ENCODE measurements at regions not wholly inside any gene's neighbourhood (a gene's known extent, or its start where the extent isn't known, plus 50 kb on each side); places are given as distances from the start of the nearest gene placed in this dataset.
"Not testable (repeated sequence)": the region's sequence is repeated elsewhere in the genome, so short reads cannot be mapped to it uniquely, and the experiment has no call there.

DNA sequence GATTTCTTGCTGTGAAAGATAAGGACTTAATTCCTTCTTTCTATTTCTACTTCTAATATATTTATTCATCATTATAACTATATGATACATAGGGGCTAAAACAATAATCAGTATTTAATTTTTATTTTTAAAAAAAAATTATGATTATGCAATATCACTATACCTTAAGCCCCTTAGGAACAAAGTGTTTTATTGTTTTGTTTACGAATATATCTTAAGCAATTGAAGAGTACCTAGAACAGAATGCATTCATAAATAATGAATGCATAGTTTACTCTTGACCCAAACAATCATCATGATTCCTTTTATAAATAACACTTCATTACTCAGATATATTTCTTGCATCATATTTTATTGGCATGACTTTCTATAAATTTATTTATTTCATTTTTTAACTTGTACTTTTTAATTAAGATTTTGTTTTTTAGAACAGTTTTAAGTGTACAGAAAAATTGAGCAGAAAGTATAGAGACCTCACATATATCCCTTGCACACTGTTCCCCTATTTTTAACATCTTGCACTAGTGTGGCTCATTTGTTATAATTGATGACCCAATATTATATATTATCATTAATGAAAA lies 339.9 kb upstream of the SPRY2 start:
- in situ Hi-C loops (cut with MboI; ENCODE audit: low sequenced_read_pairs): no loop called here

DNA sequence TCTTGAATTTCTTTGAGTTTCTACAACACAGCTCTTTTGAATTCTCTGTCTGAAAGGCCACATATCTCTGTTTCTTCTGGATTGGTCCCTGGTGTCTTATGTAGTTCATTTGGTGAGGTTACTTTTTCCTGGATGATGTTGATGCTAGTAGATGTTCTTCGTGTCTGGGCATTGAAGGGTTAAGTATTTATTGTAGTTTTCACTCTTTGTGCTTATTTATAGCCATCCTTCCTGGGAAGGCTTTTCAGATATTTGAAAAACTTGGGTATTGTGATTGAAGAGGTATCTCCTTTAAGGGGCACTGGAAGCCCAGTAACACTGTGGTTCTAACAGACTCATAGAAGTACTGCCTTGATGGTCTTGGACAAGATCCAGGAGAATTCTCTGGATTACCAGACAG lies 338.5 kb upstream of the SPRY2 start:
- in situ Hi-C loops (cut with MboI; ENCODE audit: low sequenced_read_pairs): no loop called here

DNA sequence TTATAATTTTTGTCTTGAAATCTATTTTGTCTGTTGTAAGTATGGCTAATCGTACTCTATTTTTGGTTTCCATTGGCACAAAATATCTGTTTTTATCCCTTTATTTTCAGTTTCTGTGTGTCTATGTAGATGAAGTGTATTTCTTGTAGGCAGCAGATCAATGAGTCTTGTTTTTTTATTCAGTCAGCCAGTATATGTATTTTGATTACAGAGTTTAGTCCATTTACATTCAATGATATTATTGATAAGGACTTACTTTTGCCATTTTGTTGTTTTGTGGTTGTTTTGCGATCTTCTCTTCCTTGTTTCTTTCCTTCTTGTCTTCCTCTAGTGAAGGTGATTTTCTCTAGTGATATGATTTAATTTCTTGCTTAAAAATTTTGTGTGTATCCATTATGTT lies 336.3 kb upstream of the SPRY2 start:
- in situ Hi-C loops (cut with MboI; ENCODE audit: low sequenced_read_pairs): no loop called here

DNA sequence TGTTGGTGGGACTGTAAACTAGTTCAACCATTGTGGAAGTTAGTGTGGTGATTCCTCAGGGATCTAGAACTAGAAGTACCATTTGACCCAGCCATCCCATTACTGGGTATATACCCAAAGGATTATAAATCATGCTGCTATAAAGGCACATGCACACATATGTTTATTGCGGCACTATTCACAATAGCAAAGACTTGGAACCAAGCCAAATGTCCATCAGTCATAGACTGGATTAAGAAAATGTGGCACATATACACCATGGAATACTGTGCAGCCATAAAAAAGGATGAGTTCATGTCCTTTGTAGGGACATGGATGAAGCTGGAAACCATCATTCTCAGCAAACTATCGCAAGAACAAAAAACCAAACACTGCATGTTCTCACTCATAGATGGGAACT lies 334.5 kb upstream of the SPRY2 start:
- in situ Hi-C loops (cut with MboI; ENCODE audit: low sequenced_read_pairs): not testable (repeated sequence)

DNA sequence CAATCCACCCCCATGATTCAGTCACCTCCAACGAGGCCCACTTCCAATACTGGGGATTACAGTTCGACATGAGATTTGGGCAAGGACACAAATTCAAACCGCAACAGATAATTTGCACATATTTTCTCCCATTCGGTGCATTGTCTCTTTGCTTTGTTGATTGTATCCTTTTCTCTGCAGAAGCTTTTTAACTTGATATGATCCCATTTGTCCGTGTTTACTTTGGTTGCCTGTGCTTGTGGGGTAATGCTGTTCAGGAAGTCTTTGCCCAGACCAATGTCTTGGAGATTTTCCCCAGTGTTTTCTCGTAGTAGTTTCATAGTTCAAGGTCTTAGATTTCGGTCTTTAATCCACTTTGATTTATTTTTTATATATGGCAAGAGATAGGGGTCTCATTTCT lies 330.8 kb upstream of the SPRY2 start:
- in situ Hi-C loops (cut with MboI; ENCODE audit: low sequenced_read_pairs): no loop called here

DNA sequence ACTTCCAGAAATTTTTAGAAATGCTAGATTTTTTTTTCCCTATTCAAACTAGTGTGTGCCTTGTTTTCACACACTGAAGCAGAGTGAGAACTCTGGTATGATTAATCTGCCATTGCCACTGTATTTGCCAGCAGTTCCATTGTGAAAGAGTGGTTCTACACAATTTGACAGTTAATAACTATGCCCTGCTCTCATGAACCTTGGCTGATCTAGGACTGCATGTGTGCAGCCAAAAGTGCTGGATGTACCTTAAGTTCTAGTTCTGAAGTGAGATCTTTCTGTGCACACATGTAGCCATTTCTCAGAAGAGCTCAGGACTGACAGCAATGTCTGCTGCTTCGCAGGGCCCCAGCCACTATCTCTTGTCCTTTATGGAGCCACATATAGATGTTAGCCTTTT lies 328.2 kb upstream of the SPRY2 start:
- in situ Hi-C loops (cut with MboI; ENCODE audit: low sequenced_read_pairs): no loop called here

DNA sequence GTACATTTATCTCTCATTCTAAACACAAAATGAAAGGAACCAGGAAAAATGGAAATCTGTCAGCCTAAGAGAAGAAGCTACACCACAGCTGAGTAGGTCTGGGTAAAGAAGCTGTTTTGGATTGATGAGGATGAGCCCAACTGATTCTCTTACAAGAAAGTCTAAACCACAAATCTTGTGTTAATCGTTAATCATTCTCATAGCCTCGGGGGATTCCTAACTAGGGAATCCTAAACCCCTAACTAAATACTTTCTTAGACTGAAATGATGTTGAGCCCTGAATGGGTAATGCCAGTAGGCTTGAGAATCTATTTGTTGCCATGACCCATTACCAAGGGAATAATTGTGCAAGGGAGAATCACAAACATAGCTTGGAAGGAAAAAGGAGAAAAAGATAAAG lies 327.5 kb upstream of the SPRY2 start:
- in situ Hi-C loops (cut with MboI; ENCODE audit: low sequenced_read_pairs): no loop called here

DNA sequence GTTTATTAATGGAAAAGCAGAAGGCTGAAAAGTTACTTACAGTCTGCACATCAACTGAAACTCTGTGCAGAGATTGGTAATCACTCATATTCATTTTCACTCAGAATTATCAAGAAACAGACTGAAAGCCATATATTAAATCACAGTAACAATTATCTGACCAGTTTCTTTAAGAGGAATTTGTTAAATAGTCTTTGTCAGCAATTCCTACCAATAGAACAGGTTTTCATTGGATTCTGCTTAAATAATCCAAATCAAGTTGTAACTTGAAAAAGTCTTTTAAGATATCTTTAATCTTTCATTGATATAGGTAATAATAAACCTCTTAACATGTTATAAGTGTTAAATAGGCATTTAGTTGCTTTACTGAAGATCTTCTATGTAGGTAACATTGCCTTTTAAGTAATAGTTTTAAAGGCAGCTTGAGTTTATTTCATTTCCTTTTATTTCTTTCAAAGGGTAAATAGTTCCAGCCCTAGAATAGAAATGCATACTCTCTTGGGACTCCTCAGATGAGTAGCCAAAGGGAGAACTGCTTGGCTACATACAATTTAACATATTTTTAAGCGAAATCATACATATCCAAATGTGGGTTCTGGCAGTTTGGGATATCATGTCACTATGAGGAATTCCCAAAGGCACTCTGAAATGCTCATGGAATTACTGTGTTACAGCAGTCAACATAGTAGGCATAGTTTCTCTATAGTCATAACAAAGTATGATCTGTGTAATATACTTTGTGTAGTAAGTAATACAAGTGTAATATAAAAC lies 326.0 kb upstream of the SPRY2 start:
- in situ Hi-C loops (cut with MboI; ENCODE audit: low sequenced_read_pairs): no loop called here

DNA sequence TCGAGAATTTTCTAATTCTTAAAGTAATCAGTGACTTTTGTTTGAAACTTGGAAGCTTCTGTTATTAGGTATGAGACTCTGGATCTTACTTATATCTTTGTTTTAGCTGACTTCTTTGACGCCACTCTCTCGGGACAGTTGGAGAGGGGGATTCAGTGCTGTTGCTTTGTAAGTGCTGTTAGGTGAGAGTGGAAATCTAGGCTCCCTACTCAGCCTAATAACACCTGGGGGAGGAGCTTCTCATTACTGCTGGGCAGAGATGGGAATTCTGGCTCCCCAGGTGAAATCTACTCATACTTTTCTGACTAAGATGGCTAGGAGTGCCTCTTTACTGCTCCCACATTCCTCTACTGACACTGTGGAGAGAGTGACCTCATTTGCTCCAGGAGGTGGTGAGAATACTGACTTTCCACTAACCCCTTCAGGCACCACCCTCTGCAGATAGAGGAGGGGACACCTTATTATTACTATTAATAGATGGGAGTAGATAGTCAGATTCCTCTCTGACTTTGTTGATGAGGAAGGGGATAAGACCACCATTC lies 324.9 kb upstream of the SPRY2 start:
- in situ Hi-C loops (cut with MboI; ENCODE audit: low sequenced_read_pairs): no loop called here

DNA sequence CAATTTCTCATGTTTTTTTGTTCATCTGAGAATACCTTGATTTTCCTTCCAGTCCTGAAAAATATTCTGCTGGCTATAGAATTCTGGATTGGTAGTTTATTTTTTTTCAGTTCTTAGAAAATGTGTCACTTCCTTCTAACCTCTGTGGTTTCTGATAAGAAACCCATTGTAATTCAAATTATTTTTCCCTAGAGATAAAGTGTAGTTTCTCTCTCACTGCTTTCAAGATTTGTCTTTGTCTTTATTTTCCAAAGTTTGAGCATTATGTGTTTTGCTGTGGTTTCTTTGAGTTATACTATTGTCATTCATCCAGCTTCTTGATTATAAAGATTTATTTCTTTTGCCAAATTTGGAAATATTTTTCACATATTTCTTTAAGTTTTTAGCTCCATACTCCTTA lies 324.0 kb upstream of the SPRY2 start:
- in situ Hi-C loops (cut with MboI; ENCODE audit: low sequenced_read_pairs): no loop called here

DNA sequence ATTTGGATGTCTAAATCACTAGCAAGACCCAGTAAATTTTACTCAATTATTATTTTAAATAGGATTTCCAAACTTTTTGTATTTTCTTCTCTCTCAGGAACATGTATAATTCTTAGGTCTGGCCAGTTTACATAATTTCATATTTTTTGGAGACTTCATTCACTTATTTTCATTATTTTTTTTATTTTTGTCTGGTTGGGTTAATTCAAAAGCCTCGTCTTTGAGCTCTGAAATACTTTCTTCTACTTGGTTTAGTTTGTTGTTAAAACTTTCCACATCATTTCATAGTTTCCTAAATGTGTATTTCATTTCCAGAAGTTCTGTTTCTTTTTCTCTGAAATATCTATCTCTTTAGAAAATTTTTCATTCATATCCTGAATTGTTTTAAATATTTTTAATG lies 322.9 kb upstream of the SPRY2 start:
- in situ Hi-C loops (cut with MboI; ENCODE audit: low sequenced_read_pairs): no loop called here

DNA sequence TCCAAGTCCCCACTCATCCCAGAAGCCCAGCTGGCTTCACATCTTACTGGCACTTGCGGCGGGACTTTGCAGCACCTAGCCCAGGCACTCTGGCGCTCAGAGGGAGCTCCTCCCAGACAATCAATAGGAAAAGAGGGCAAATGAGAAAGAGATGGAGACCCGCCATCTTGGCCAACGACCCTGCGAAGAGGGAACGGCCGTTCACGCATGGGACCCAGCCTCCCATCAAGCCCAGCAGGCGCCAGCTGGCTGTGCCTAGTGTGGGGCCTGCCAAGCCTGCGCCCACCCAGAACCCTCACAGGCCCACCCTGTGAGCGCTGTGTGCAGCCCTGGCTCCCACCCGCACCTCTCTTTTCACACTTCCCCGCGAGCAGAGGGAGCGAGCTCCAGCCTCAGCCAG lies 317.8 kb upstream of the SPRY2 start:
- in situ Hi-C loops (cut with MboI; ENCODE audit: low sequenced_read_pairs): no loop called here

DNA sequence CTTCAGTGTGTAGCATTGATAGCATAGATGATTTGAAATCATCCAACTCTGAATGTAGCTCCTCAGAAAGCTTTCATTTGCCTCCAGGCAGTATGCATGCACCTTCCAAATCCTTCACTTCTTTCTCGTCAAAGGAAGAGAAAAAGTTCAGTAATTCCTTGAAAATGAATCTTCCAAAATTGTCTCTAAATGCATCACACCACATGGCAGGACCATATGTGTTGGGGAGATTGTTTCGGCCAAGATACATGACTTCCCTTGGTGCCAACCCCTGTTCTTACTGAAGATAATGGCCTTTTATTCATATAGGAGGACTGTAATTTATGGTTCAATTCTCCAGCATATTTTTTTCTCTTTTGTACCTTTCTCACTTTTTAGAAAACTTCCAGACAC lies 315.6 kb upstream of the SPRY2 start:
- in situ Hi-C loops (cut with MboI; ENCODE audit: low sequenced_read_pairs): no loop called here

DNA sequence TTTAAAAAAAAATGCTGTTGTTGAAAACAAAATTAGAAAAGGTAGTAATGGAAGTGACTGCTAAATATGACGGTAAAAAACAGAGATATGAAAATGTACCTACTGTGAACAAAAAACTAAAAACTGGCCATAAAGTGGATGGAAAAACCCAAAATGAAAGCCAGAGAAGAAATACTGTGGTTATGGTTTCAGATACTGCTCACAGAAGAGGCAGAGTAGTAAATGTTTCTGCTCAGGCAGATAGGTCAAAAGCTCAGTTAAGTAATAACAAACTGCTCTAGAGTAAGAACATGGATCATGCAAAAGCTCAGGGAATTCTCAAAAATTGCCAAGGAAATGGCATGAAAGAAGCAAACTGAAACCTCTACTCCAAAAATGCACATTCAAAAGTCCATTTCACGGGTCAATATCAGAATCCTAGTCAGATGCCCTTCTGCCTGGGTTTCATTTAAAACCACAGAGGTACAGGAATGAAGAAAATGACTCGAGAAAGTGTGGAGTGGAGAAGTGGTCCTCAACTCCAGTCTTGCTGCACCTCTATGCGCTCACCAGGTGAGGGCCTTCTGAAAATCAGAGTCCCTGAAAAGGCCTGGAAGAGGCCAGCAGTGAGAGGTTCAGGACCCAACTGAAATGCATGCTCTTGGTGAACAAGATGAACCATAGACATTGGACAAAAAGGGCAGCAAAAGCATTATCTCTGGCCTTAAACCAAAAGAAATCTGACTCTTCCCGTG lies 315.0 kb upstream of the SPRY2 start:
- in situ Hi-C loops (cut with MboI; ENCODE audit: low sequenced_read_pairs): no loop called here

DNA sequence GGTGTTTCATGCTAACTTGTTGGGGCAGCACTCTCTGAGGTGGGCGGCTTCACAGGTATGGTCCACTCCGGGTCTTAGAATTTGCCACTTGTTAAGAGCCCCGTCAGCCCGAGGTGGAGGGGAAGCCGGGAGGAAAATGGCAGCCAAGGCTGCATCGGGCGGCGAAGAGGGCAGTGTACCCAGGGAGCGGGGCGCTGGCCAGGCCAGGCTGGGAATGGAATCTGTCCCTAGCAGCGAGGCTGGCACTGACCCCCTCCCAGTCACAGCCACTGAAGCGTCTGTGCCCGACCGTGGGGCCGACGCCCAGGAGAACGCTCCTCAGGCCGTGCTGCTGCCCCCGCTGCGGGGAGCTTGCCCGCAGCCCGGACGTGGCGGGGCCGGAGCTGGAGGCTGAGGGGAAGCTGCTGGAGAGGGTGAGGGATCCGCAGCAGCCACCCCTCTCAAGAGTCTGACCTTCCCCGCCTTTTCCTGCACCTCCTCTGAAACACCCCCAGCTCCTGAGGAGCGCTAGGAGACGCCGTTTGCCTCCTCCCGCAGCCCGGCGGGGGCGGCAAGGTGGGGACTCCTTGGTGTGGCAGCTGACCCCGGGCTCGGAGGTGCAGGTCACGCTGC lies 313.8 kb upstream of the SPRY2 start:
- in situ Hi-C loops (cut with MboI; ENCODE audit: low sequenced_read_pairs): no loop called here

DNA sequence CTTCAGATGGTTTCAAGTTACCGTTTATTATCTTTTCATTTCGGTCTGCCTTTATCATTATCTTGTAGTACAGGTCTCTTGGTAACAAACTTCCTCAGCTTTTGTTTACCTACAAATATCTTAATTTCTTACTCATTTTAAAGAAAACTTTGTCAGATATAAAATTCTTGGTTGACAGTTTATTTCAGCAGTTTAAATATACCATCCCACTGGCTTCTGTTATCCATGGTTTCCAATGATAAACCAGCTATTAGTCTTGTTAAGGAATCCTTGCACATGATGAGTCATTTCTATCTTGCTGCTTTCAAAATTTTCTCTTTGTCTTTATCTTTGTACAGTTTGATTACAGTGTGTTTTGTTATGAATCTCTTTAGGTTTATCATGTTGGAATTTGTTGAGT lies 308.3 kb upstream of the SPRY2 start:
- in situ Hi-C loops (cut with MboI; ENCODE audit: low sequenced_read_pairs): no loop called here

DNA sequence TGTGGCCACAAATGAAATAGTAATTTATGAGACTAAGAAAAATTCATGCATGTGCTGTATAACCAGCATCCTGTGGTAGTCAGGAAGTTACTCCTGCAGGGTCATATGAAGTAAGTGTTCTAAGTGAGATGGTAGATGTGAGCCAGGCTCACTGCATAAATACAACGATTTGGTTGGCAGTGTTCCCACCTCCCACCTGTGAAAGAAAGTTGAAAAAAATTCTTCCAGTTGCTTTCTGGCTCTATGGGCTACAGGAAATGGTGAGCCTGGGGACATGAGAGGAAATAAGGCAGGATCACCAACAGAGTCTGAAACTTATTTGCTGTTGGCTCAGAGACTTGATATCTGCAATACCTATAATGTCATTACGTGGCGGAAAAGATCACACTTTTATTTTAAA lies 301.7 kb upstream of the SPRY2 start:
- in situ Hi-C loops (cut with MboI; ENCODE audit: low sequenced_read_pairs): no loop called here

DNA sequence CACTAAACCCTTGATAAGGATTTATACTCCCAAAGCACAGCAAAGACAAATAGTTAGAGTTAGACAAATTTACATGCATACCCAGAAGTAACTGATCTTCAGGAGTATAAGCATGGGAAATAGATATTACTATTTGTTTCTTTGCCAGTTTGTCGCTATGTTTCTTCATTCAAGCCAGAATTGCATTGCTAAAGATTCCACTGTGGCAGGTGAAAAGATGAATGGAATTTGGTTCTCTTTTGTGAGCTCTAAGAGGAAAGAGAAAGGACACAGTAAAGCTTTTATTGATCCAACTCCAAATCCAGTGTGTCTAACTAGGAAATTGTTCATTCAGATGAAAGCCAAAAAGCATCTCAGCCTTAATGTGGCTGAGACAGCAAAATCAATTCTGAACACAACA lies 292.3 kb upstream of the SPRY2 start:
- in situ Hi-C loops (cut with MboI; ENCODE audit: low sequenced_read_pairs): no loop called here

DNA sequence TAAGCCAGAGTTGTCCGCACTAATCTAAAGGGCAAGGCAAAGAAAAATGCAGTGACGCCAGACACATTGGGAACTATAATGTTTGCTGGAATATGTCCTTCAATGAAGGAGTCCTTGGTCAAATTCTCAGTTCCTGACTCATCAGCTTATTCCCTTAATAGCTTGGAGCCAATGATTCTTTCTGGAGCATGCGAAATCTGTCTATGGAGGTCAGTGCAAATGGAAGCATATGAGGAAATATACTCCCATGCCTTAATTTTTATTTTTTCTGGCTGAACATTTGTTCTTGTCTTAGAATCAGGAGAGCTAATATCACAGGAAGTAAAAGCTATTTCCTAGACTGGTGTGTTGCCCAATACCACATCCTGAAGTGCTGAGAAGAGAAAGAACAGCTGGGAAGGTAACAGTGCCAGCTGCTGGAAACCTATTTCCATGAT lies 289.8 kb upstream of the SPRY2 start:
- in situ Hi-C loops (cut with MboI; ENCODE audit: low sequenced_read_pairs): no loop called here

DNA sequence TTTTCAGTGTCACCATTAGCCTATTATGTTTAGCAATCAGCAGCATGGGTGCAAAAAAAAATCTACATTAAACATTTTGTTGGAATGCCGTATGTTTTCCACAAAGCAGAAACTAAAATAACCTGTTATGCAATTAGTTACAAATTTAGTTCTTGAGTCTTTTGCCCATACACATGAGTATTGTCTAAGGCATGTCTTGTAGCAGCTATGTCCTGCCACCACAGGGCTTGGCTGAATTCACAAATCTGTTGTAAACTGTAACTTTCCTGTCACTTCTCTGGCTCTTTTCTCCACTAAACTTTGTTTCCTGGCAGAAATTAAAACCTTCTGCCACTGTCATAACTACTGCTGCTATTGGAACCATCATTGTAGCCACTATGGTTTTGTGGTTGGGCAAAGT lies 277.9 kb upstream of the SPRY2 start:
- in situ Hi-C loops (cut with MboI; ENCODE audit: low sequenced_read_pairs): no loop called here

DNA sequence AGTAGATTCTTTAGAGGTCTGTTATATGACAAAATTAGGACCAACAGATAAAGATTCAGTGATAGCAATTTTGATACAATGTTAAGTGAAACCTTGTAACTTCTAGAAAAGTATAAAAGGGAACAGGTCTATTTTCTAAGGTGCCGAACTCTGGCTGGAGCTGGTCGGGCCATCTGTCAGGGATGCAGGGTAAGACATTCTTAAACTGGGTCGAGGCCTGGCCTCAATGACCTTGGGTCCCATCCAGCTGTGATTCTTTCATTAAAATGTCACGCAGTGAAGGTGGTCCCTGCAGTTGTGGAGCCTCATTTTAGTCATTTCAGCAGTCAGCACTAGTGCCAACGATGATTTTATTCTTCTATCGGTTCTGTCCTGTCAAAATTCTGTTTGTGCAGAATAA lies 271.9 kb upstream of the SPRY2 start:
- in situ Hi-C loops (cut with MboI; ENCODE audit: low sequenced_read_pairs): no loop called here

DNA sequence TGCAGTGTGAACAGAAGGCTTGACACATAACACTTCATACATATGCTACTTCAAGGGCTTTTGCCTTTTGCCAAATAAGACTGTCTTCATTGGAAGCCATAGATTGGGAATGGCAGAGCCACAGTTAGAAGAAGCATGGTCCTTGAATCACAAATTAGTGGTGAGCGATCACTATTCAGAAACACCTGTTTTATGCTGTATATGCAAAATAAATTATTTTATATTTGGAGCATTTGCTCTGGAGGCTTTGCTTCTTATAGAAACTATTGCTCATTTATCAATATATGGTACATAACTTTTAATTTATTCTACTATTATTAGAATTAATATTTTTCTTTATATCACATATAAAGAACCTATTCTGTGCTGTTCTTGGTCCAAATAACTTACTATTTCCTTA lies 270.4 kb upstream of the SPRY2 start:
- in situ Hi-C loops (cut with MboI; ENCODE audit: low sequenced_read_pairs): no loop called here
